ENCODE measurements at regions not wholly inside any gene's neighbourhood (a gene's known extent, or its start where the extent isn't known, plus 50 kb on each side); places are given as distances from the start of the nearest gene placed in this dataset.

DNA sequence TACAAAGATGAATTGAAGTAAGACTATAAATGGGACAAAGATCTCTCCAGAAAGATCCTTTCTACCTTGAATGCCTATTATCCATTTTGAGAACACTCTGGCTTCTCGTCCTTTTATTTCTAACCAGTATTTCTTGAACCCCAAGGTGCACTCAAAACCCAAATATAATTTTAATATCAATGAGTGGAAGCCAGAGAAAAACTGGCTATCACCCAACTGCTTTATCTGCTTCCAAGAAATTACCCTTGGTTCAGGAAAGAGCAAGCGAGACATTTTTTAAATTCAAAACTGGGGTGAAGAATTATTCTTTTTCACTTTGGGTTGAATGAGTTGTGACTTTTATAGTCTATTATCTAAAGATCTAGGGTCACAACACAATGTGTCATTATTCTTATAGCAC, 221.3 kb downstream of the PTH2R start:
- POLR2A ChIA-PET = no interaction called here
- Histone ChIP-seq H3K4me3 (ENCODE audit: low read depth in 2 of 2, low read length in 2 of 2) (no peak overlapping the region), H3K4me1 (ENCODE audit: control insufficient read depth, insufficient read depth, low read length) (no peaks in the 10 kb centered on the region), H3K36me3 (ENCODE audit: control insufficient read depth, insufficient read depth, low read length) (no peaks in the 10 kb centered on the region), H3K27ac (ENCODE audit: low read length) (no peak overlapping the region), H3K9me3 (ENCODE audit: control insufficient read depth, insufficient read depth, low read depth, low read length) (no peaks in the 10 kb centered on the region), H3K27me3 (ENCODE audit: control insufficient read depth, insufficient read depth, low read length) (no peaks in the 10 kb centered on the region)
- DNase-seq (ENCODE audit: low read depth, low spot score) (no peak), ATAC-seq (no peak)
- intact Hi-C loops (cut with micrococcal nuclease; ENCODE audit: unreplicated experiment) = no loop called here
- CTCF ChIA-PET = interaction anchor here (0.5 kb wide), 1 partner anchor 75 kb away, joined by 3 read pairs; no protein-coding TSS in a partner anchor
- TF ChIP-seq POLR2AphosphoS5 (IDR thresholded peaks at IDR 0.05; ENCODE audit: low read depth, low read length) = no peak
- no peak for TF ChIP-seq TCF7L2 (IDR thresholded peaks at IDR 0.05; ENCODE audit: low read depth, low read length)
- no peak for TF ChIP-seq CTCF (IDR thresholded peaks at IDR 0.05)
- no peak for TF ChIP-seq REST (IDR thresholded peaks at IDR 0.05; ENCODE audit: insufficient read depth in 1 of 2, low read depth in 2 of 2, low read length in 1 of 2)
- no peak for TF ChIP-seq SIN3A (IDR thresholded peaks at IDR 0.05; ENCODE audit: borderline replicate concordance, insufficient read depth, low read depth, low read length)
- no TSS peak for BruUV-seq (replicated peaks)
- in situ Hi-C loops (cut with HindIII; ENCODE audit: low pct_unique_long_range_greater_than_20kb, low sequenced_read_pairs) = no loop called here

DNA sequence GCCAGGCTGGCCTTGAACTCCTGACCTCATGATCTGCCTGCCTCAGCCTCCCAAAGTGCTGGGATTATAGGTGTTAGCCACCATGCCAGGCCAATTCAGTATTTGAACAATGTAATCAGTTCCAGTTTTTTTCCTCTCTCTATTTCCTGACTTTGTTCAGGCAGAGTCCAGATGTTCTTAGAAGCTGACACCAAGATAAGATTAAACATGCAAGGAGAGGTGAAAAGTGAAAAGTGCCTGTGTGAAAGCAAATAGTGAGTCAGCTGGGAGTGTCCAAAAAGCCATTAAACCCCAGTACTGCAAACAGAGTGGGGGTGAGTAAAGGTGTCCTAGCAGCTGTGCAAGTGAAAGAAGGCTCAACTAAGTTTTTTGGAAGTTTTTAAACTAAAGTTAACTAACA, 231.5 kb downstream of the PTH2R start:
- Histone ChIP-seq H3K36me3 (ENCODE audit: control insufficient read depth, insufficient read depth, low read length) (no peaks in the 10 kb centered on the region), H3K27ac (ENCODE audit: low read length) (no peak overlapping the region), H3K4me3 (ENCODE audit: low read depth in 2 of 2, low read length in 2 of 2) (no peak overlapping the region), H3K4me1 (ENCODE audit: control insufficient read depth, insufficient read depth, low read length) (no peaks in the 10 kb centered on the region), H3K27me3 (ENCODE audit: control insufficient read depth, insufficient read depth, low read length) (no peaks in the 10 kb centered on the region), H3K9me3 (ENCODE audit: control insufficient read depth, insufficient read depth, low read depth, low read length) (no peaks in the 10 kb centered on the region)
- in situ Hi-C loops (cut with HindIII; ENCODE audit: low pct_unique_long_range_greater_than_20kb, low sequenced_read_pairs) (no loop called here), intact Hi-C loops (cut with micrococcal nuclease; ENCODE audit: unreplicated experiment) (no loop called here)
- ATAC-seq = no peak
- CTCF ChIA-PET = no interaction called here
- POLR2A ChIA-PET = no interaction called here
- DNase-seq (ENCODE audit: low read depth, low spot score) = no peak
- TF ChIP-seq POLR2AphosphoS5 (IDR thresholded peaks at IDR 0.05; ENCODE audit: low read depth, low read length) (no peak), SIN3A (IDR thresholded peaks at IDR 0.05; ENCODE audit: borderline replicate concordance, insufficient read depth, low read depth, low read length) (no peak), REST (IDR thresholded peaks at IDR 0.05; ENCODE audit: insufficient read depth in 1 of 2, low read depth in 2 of 2, low read length in 1 of 2) (no peak), TCF7L2 (IDR thresholded peaks at IDR 0.05; ENCODE audit: low read depth, low read length) (no peak), CTCF (IDR thresholded peaks at IDR 0.05) (no peak)
- no TSS peak for BruUV-seq (replicated peaks)
